ENCODE measurements at regions not wholly inside any gene's neighbourhood (a gene's known extent, or its start where the extent isn't known, plus 50 kb on each side); places are given as distances from the start of the nearest gene placed in this dataset.
A peak's percentile ranks its signal among the peaks of the same experiment; 100 is the strongest.

GRCh38 chr9:73259086-73259696 lies 107.5 kb downstream of the ANXA1 start:
- TF ChIP-seq, protein P1, sequence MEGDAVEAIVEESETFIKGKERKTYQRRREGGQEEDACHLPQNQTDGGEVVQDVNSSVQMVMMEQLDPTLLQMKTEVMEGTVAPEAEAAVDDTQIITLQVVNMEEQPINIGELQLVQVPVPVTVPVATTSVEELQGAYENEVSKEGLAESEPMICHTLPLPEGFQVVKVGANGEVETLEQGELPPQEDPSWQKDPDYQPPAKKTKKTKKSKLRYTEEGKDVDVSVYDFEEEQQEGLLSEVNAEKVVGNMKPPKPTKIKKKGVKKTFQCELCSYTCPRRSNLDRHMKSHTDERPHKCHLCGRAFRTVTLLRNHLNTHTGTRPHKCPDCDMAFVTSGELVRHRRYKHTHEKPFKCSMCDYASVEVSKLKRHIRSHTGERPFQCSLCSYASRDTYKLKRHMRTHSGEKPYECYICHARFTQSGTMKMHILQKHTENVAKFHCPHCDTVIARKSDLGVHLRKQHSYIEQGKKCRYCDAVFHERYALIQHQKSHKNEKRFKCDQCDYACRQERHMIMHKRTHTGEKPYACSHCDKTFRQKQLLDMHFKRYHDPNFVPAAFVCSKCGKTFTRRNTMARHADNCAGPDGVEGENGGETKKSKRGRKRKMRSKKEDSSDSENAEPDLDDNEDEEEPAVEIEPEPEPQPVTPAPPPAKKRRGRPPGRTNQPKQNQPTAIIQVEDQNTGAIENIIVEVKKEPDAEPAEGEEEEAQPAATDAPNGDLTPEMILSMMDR (IDR thresholded peaks at IDR 0.05), result no peak
- no peaks in the 10 kb centered on the region for H3K36me3 Mint-ChIP-seq (ENCODE audit: low read depth)
- H3K9me3 Mint-ChIP-seq, result no peaks in the 10 kb centered on the region
- no peaks in the 10 kb centered on the region for H3K4me1 Mint-ChIP-seq (ENCODE audit: low read depth)
- DNase-seq, result no peak
- no peak overlapping the region for H3K4me3 Mint-ChIP-seq
- no peaks in the 10 kb centered on the region for H3K27me3 Mint-ChIP-seq (ENCODE audit: insufficient read depth)
- no peak overlapping the region for H3K27ac Mint-ChIP-seq

DNA sequence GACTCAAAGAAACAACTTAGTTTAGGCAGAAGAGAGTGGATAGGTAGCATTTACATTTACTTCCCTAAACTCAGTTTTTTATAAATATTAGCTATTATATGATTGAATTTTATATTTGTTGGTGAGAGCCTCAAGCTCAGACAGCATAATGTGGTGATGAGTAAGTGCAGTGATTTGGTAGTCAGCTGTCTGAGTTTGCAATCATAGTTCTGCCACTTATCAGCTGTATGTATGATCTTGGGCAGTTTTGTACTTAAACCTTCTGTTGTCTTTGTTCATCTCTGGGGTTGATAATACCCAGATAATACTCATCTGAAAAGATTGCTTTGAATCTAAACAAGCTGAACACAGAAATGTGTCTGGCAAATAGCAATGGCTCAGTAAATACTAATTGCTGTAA lies 108.8 kb downstream of the ANXA1 start:
- H3K4me1 Mint-ChIP-seq (ENCODE audit: low read depth), result no peaks in the 10 kb centered on the region
- no peak for DNase-seq
- peaks cover under 1% of the 10 kb centered on the region; the same call in 1 of the 2 replicates for H3K27me3 Mint-ChIP-seq (ENCODE audit: insufficient read depth)
- TF ChIP-seq, protein P1 (IDR thresholded peaks at IDR 0.05), result no peak
- H3K27ac Mint-ChIP-seq, result no peak overlapping the region
- H3K9me3 Mint-ChIP-seq, result no peaks in the 10 kb centered on the region
- H3K4me3 Mint-ChIP-seq, result no peak overlapping the region
- H3K36me3 Mint-ChIP-seq (ENCODE audit: low read depth), result no peaks in the 10 kb centered on the region

- no peaks in the 10 kb centered on the region for H3K36me3 Mint-ChIP-seq (ENCODE audit: low read depth)
- H3K4me1 Mint-ChIP-seq (ENCODE audit: low read depth), result no peaks in the 10 kb centered on the region; the same call in 1 of the 2 replicates
- H3K4me3 Mint-ChIP-seq, result no peak overlapping the region
- TF ChIP-seq, protein P1 (IDR thresholded peaks at IDR 0.05), result no peak
- H3K27me3 Mint-ChIP-seq (ENCODE audit: insufficient read depth), result peaks cover 4% of the 10 kb centered on the region; the same call in 1 of the 2 replicates
- DNase-seq, result no peak
- no peaks in the 10 kb centered on the region for H3K9me3 Mint-ChIP-seq
- H3K27ac Mint-ChIP-seq, result no peak overlapping the region
Observed at GRCh38 chr9:73264631-73265030, 113.0 kb downstream of the ANXA1 start.

- TF ChIP-seq, protein P1 (IDR thresholded peaks at IDR 0.05), result no peak
- H3K27ac Mint-ChIP-seq, result no peak overlapping the region
- H3K9me3 Mint-ChIP-seq, result no peaks in the 10 kb centered on the region
- H3K36me3 Mint-ChIP-seq (ENCODE audit: low read depth), result no peaks in the 10 kb centered on the region
- H3K4me1 Mint-ChIP-seq (ENCODE audit: low read depth), result peaks cover 5% of the 10 kb centered on the region
- H3K27me3 Mint-ChIP-seq (ENCODE audit: insufficient read depth), result peaks cover 4% of the 10 kb centered on the region; the same call in 1 of the 2 replicates
- no peak for DNase-seq
- no peak overlapping the region for H3K4me3 Mint-ChIP-seq
Observed at GRCh38 chr9:73265876-73266275, 114.2 kb downstream of the ANXA1 start.

DNA sequence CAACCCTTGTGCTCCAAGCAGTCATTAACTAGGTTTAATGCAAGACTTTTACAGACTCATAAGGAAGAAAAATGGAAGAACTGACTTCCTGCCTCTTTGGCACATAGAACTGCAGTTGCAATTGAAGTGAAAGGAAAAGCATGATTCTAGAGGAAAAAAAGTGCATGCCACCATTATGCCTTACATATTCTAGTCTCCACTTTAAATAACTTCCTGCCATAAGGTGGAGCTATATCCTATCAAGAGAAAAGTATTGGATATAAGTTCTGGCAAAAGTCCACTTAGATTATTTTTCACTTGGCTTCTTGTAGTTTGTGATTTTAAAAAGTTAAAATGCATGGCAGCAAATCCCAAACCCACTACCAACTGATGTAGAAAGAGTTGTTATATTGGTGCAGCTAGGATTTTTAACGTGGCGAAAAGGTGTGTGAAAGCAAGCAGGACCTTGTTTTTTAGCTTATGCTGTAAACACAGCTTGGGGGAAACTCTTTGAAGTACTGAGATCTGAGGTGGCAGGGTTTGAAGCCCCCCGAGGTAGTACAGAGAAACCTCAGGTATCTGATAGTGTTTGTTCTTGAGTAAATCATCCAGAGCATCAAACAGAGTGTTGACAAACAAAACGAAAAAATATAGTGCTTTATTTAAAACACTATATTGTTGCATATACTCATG lies 117.9 kb downstream of the ANXA1 start:
- peak; percentile 17 for DNase-seq
- TF ChIP-seq, protein P1 (IDR thresholded peaks at IDR 0.05), result peak; percentile 69
- Mint-ChIP-seq H3K4me3 (no peak overlapping the region; the same call in 1 of the 2 replicates), H3K27me3 (ENCODE audit: insufficient read depth) (peaks cover 4% of the 10 kb centered on the region; the same call in 1 of the 2 replicates), H3K9me3 (no peaks in the 10 kb centered on the region), H3K27ac (no peak overlapping the region), H3K4me1 (ENCODE audit: low read depth) (peaks cover 12% of the 10 kb centered on the region), H3K36me3 (ENCODE audit: low read depth) (no peaks in the 10 kb centered on the region)
